ENCODE measurements at regions not wholly inside any gene's neighbourhood (a gene's known extent, or its start where the extent isn't known, plus 50 kb on each side); places are given as distances from the start of the nearest gene placed in this dataset.
A peak's percentile ranks its signal among the peaks of the same experiment; 100 is the strongest.

DNA sequence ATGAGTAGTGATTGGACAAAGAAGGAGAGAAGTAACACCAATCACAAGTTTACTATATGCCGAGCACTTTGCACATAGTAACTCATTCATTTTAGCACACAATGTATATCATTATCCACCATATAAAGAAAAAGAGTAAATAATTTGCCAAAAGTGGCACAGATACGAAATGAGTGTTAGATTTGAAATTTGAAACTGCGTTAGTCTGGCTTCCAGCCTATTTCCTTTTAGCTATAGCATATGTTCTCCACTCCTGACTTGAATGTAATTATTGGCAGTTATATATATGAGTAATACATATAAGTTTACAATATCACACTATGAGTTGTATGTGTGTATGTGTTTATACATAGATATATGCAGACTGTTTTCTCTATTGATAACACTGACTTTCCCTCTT, 98.6 kb downstream of the NOL4 start:
- TF ChIP-seq, protein P1, sequence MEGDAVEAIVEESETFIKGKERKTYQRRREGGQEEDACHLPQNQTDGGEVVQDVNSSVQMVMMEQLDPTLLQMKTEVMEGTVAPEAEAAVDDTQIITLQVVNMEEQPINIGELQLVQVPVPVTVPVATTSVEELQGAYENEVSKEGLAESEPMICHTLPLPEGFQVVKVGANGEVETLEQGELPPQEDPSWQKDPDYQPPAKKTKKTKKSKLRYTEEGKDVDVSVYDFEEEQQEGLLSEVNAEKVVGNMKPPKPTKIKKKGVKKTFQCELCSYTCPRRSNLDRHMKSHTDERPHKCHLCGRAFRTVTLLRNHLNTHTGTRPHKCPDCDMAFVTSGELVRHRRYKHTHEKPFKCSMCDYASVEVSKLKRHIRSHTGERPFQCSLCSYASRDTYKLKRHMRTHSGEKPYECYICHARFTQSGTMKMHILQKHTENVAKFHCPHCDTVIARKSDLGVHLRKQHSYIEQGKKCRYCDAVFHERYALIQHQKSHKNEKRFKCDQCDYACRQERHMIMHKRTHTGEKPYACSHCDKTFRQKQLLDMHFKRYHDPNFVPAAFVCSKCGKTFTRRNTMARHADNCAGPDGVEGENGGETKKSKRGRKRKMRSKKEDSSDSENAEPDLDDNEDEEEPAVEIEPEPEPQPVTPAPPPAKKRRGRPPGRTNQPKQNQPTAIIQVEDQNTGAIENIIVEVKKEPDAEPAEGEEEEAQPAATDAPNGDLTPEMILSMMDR (IDR thresholded peaks at IDR 0.05) = no peak
- TF ChIP-seq POLR2A (IDR thresholded peaks at IDR 0.05) = no peak
- no peak for TF ChIP-seq EP300 (IDR thresholded peaks at IDR 0.05)
- no peak for DNase-seq (ENCODE audit: low spot score in 2 of 2)
- H3K4me3 ChIP-seq = no peak overlapping the region
- H3K27me3 ChIP-seq = no peaks in the 10 kb centered on the region
- H3K27ac ChIP-seq = no peak overlapping the region
- H3K4me1 ChIP-seq = no peaks in the 10 kb centered on the region
- 50 to 60% methylated on average over 3 of the region's 3 CpGs for WGBS, 2 donors
- no peaks in the 10 kb centered on the region for H3K9me3 ChIP-seq
- no peaks in the 10 kb centered on the region for H3K36me3 ChIP-seq

DNA sequence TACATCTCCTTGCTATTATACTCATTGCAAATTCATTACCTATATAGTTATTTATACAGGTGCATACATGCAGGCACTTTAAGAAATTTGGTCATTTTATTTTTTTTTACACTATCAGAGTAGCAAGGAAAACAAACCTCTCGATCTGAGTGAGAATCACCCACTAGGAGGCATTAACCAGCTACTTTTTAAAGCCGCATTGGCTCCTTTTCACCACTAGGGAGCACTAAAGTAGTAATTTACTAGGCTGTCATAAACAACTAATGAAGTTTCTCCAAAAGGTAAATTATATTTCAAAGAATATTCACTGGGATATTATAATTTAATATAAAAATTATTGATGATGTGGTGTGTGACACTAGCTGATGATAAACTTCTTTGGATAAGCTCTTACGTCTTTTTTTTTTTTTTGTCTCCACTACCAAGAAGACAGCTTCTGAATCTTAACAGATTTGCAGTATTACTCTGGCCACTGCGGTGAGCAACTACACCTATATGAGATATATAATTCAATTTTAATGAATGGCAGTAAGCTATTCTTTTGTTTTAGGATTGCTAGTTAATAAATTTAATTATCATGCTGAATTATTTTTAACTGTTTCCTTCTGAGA, 101.9 kb downstream of the NOL4 start:
- H3K4me3 ChIP-seq = no peak overlapping the region
- DNase-seq (ENCODE audit: low spot score in 2 of 2) = peak in 1 of 2 donors; percentile 23
- H3K27me3 ChIP-seq = no peaks in the 10 kb centered on the region
- H3K27ac ChIP-seq = no peak overlapping the region
- TF ChIP-seq, protein P1 (IDR thresholded peaks at IDR 0.05) = peak; percentile 62 to 79 (median 66)
- TF ChIP-seq POLR2A (IDR thresholded peaks at IDR 0.05) = no peak
- H3K9me3 ChIP-seq = no peaks in the 10 kb centered on the region
- no peaks in the 10 kb centered on the region for H3K4me1 ChIP-seq
- WGBS, 2 donors = 27 to 34% methylated on average over 4 of the region's 4 CpGs
- H3K36me3 ChIP-seq = no peaks in the 10 kb centered on the region

DNA sequence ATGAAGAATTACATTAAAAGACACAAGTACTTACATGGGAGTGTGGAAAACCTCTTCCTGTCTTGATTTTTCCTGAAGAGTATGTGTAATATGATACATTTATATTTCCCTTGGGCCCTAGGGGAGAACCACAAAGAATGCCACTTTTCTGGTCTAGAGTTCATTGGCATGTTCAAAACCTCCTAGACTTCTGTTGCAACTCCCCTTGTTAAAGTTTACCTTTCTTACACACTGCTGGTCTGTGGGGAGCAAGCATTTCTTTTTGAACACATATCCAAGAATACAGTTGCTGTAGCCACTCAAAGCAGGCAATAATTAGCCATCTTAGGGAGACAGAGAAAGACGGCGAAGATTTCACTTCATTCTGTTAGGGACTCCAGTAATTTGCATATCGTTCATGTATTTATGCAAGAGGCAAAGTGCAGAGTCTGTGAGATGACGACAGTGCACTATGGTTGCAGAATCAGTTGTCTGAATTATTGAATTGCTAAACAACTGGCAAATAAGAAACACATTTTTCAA, 103.5 kb downstream of the NOL4 start:
- DNase-seq (ENCODE audit: low spot score in 2 of 2) = no peak
- TF ChIP-seq EP300 (IDR thresholded peaks at IDR 0.05) = no peak
- no peak for TF ChIP-seq POLR2A (IDR thresholded peaks at IDR 0.05)
- TF ChIP-seq, protein P1 (IDR thresholded peaks at IDR 0.05) = no peak
- H3K27me3 ChIP-seq = no peaks in the 10 kb centered on the region

DNA sequence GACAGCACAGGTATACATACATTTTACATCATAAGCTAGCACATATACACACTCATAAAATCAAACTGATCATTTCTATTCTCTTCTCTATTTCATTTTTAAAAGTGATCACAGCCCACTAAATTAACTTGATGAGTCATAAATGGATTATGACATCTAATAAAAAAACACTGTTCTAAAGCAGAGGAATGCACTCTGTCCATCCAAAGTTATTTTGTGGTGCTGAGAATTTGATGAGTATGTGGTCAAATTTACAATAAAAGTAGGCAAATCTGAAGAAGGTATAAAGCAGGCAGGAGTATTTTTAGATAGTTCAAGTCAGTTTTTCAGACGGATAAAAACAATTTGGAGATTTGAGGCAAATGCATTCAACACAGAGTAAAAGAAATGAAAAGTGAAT, 104.4 kb downstream of the NOL4 start:
- Histone ChIP-seq H3K9me3 (no peaks in the 10 kb centered on the region), H3K4me1 (no peaks in the 10 kb centered on the region), H3K4me3 (no peak overlapping the region), H3K36me3 (no peaks in the 10 kb centered on the region), H3K27me3 (no peaks in the 10 kb centered on the region), H3K27ac (no peak overlapping the region)
- TF ChIP-seq EP300 (IDR thresholded peaks at IDR 0.05) (no peak), POLR2A (IDR thresholded peaks at IDR 0.05) (no peak)
- TF ChIP-seq, protein P1 (IDR thresholded peaks at IDR 0.05) = no peak
- DNase-seq (ENCODE audit: low spot score in 2 of 2) = no peak
- WGBS, 2 donors = 63 to 67% methylated on average over 1 of the region's 1 CpG

More for the DNA sequence above, 103.5 kb downstream of the NOL4 start:
- WGBS, 2 donors = 55 to 65% methylated on average over 4 of the region's 4 CpGs
- Histone ChIP-seq H3K4me3 (no peak overlapping the region), H3K27ac (no peak overlapping the region), H3K4me1 (no peaks in the 10 kb centered on the region), H3K9me3 (no peaks in the 10 kb centered on the region), H3K36me3 (no peaks in the 10 kb centered on the region)

DNA sequence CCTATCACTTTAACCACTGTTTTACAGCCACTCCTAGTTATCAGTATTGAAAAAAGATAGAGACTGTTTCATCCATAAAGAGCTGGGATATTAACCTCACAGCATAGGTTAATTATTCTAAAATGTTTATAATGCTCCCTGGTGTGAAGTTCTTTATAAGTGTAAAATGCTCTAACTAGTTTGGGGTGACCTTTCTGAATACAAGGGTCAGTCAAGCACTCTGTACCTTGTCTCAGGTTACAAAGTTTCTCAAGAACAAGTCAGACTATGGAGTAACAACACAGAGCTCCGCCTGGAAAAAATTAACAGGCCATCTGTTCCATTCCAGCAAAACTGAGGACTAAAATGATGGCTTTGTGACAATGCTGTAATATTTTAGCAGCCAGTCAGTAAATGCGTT, 107.4 kb downstream of the NOL4 start:
- Histone ChIP-seq H3K9me3 (no peaks in the 10 kb centered on the region), H3K4me3 (no peak overlapping the region), H3K36me3 (no peaks in the 10 kb centered on the region), H3K4me1 (no peaks in the 10 kb centered on the region), H3K27ac (no peak overlapping the region), H3K27me3 (no peaks in the 10 kb centered on the region)
- DNase-seq (ENCODE audit: low spot score in 2 of 2) = no peak
- 61 to 72% methylated on average over 2 of the region's 2 CpGs for WGBS, 2 donors
- no peak for TF ChIP-seq POLR2A (IDR thresholded peaks at IDR 0.05)

Data from tibial nerve (tissue), 4 donors.